ENCODE measurements at regions not wholly inside any gene's neighbourhood (a gene's known extent, or its start where the extent isn't known, plus 50 kb on each side); places are given as distances from the start of the nearest gene placed in this dataset.

GRCh38 chr6:54029187-54029586 is 82.1 kb upstream of the MLIP start:
- TF ChIP-seq BHLHE40 (IDR thresholded peaks at IDR 0.05; ENCODE audit: borderline replicate concordance) (no peak), FOXK2 (IDR thresholded peaks at IDR 0.05) (no peak), ZNF384 (IDR thresholded peaks at IDR 0.05) (no peak), TARDBP (IDR thresholded peaks at IDR 0.05) (no peak), SUZ12 (IDR thresholded peaks at IDR 0.05) (no peak), FOXM1 (IDR thresholded peaks at IDR 0.05; ENCODE audit: borderline replicate concordance) (no peak), LEF1 (IDR thresholded peaks at IDR 0.05; ENCODE audit: borderline replicate concordance) (no peak), SP1 (IDR thresholded peaks at IDR 0.05) (no peak), PKNOX1 (IDR thresholded peaks at IDR 0.05) (no peak), ARNT (IDR thresholded peaks at IDR 0.05) (no peak), L3MBTL2 (conservative IDR thresholded peaks at IDR 0.05) (no peak), NFRKB (IDR thresholded peaks at IDR 0.05) (no peak)
